OCI-LY3 (cell line): ENCODE measurements at regions not wholly inside any gene's neighbourhood (a gene's known extent, or its start where the extent isn't known, plus 50 kb on each side); places are given as distances from the start of the nearest gene placed in this dataset.
A peak's percentile ranks its signal among the peaks of the same experiment; 100 is the strongest.

Source experiments
- H2AFZ ChIP-seq: fragments of 200-600, 300-600 bp; shearing (Covaris generic); 2 replicates; pipeline ENCODE4 v1.6.0; 2014; ENCODE audit warnings: antibody characterized with exemption, low read depth, low read length
- H3K27ac ChIP-seq: fragments of 200-600, 300-600 bp; sonication (generic); 2 replicates; pipeline ENCODE4 v1.5.1; 2014; ENCODE audit warnings: mild to moderate bottlenecking, low read length, moderate library complexity, mixed read lengths
- H3K27me3 ChIP-seq: fragments of 200-600, 300-600 bp; sonication (generic); 2 replicates; pipeline ENCODE4 v1.6.1; 2014; ENCODE audit warnings: low read depth, low read length, mixed read lengths
- H3K36me3 ChIP-seq: fragments of 200-600, 300-600 bp; sonication (generic); replicated peaks from 2 replicates; pipeline ENCODE3; 2014; ENCODE audit warnings: low read depth, low read length, mixed read lengths
- H3K4me1 ChIP-seq: fragments of 300-600, 200-600 bp; sonication (generic); 2 replicates; pipeline ENCODE4 v1.6.1; 2014; ENCODE audit warnings: low read length, mixed read lengths
- H3K4me2 ChIP-seq: fragments of 200-600, 300-600 bp; sonication (generic); 2 replicates; pipeline ENCODE4 v1.6.1; 2014; ENCODE audit warnings: low read length, mixed read lengths
- H3K4me3 ChIP-seq: fragments of 300-600, 200-600 bp; sonication (generic); 2 replicates; pipeline ENCODE4 v1.5.1; 2014; ENCODE audit warnings: antibody characterized with exemption, mild to moderate bottlenecking, low read length, moderate library complexity
- H3K79me2 ChIP-seq: fragments of 300-600, 200-600 bp; shearing (Covaris generic); 2 replicates; pipeline ENCODE4 v1.6.1; 2014; ENCODE audit warnings: mild to moderate bottlenecking, low read length, mixed read lengths
- H3K9ac ChIP-seq: fragments of 300-600, 200-600 bp; shearing (Covaris generic); 2 replicates; pipeline ENCODE4 v1.6.0; 2014; ENCODE audit warnings: mild to moderate bottlenecking, low read length, moderate library complexity
- H3K9me3 ChIP-seq: fragments of 200-600, 300-600 bp; shearing (Covaris generic); 2 replicates; pipeline ENCODE4 v1.6.1; 2014; ENCODE audit warnings: low read length, mixed read lengths; ENCODE audit not compliant: insufficient read depth
- H4K20me1 ChIP-seq: fragments of 200-600, 300-600 bp; sonication (generic); 2 replicates; pipeline ENCODE4 v1.6.1; 2016; ENCODE audit warnings: low read length, mixed read lengths; ENCODE audit not compliant: insufficient read depth
- EZH2phosphoT487 ChIP-seq: fragments of 200-600 bp; shearing (Covaris generic); IDR thresholded peaks from 2 replicates; pipeline ENCODE4 v1.6.1; 2018; ENCODE audit warnings: antibody characterized with exemption, mixed run types, low read depth
- TF ChIP-seq, protein P1 (sequence below): fragments of 200-600, 300-600 bp; sonication (generic); IDR thresholded peaks from 2 replicates; pipeline ENCODE4 v1.5.1; 2014; ENCODE audit warnings: antibody characterized with exemption, low read length, low read depth

DNA sequence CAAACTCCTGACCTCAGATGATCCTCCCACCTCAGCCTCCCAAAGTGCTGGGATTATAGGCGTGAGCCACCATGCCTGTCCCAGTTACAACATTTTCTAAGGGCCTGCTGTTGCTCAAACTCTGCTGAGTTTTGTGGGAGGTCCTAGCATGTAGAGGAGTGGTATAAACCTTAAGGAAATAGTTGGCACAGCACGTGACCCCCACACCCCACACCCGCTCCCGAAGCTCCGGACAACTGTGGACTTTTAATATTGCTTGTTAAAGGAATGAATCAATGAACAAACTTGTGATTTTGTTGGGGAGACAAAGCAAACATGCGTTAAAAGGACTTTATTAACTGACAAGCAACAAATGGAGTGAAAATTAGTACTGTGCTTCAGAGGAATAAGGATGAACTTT is 137.8 kb upstream of the GATA6 start:
- Histone ChIP-seq H2AFZ (no peak overlapping the region), H4K20me1 (no peaks in the 10 kb centered on the region), H3K9ac (peak overlapping the region; percentile 36), H3K27ac (peak overlapping the region; percentile 51), H3K27me3 (no peaks in the 10 kb centered on the region), H3K4me1 (peaks cover 20% of the 10 kb centered on the region), H3K4me3 (peak overlapping the region; percentile 46), H3K79me2 (no peaks in the 10 kb centered on the region), H3K9me3 (no peaks in the 10 kb centered on the region), H3K4me2 (peak overlapping the region; percentile 63), H3K36me3 (no peaks in the 10 kb centered on the region)
- no peak for TF ChIP-seq EZH2phosphoT487
- TF ChIP-seq, protein P1, sequence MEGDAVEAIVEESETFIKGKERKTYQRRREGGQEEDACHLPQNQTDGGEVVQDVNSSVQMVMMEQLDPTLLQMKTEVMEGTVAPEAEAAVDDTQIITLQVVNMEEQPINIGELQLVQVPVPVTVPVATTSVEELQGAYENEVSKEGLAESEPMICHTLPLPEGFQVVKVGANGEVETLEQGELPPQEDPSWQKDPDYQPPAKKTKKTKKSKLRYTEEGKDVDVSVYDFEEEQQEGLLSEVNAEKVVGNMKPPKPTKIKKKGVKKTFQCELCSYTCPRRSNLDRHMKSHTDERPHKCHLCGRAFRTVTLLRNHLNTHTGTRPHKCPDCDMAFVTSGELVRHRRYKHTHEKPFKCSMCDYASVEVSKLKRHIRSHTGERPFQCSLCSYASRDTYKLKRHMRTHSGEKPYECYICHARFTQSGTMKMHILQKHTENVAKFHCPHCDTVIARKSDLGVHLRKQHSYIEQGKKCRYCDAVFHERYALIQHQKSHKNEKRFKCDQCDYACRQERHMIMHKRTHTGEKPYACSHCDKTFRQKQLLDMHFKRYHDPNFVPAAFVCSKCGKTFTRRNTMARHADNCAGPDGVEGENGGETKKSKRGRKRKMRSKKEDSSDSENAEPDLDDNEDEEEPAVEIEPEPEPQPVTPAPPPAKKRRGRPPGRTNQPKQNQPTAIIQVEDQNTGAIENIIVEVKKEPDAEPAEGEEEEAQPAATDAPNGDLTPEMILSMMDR = no peak

DNA sequence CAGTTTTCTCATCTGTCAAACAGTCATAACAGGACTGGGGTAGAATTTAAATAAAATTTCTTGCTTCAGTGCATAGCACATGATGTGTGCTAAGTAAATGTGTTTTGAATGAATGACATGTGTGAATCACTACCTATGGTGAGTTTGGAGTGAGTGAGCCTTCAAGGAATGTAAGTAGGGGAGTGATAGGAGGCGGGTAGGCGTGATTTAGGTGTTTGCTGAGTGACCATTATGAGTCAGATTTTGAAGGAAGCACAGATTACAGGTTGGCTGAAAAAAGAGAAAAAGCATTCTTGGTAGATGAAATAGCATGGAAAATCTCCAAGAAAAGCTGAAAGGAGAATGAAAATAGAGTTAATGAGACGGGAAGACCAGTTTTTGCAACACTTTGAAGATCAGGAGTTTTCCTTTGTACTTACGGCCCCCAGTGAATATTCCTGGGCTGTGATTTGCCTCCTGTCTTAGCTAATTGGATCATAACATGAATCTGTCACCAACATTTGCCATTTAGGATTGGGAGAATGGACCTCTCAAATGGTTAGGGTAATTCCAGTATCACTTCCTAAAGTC is 136.9 kb upstream of the GATA6 start:
- H3K36me3 ChIP-seq = no peaks in the 10 kb centered on the region
- peaks cover 23% of the 10 kb centered on the region for H3K4me1 ChIP-seq
- H3K79me2 ChIP-seq = no peaks in the 10 kb centered on the region
- H4K20me1 ChIP-seq = no peaks in the 10 kb centered on the region
- TF ChIP-seq, protein P1 = no peak
- no peak for TF ChIP-seq EZH2phosphoT487
- no peak overlapping the region for H3K9ac ChIP-seq
- no peak overlapping the region for H2AFZ ChIP-seq
- no peaks in the 10 kb centered on the region for H3K27me3 ChIP-seq
- peak overlapping the region; percentile 51 for H3K27ac ChIP-seq
- H3K4me2 ChIP-seq = peak overlapping the region; percentile 63
- no peaks in the 10 kb centered on the region for H3K9me3 ChIP-seq
- H3K4me3 ChIP-seq = peak overlapping the region; percentile 46

DNA sequence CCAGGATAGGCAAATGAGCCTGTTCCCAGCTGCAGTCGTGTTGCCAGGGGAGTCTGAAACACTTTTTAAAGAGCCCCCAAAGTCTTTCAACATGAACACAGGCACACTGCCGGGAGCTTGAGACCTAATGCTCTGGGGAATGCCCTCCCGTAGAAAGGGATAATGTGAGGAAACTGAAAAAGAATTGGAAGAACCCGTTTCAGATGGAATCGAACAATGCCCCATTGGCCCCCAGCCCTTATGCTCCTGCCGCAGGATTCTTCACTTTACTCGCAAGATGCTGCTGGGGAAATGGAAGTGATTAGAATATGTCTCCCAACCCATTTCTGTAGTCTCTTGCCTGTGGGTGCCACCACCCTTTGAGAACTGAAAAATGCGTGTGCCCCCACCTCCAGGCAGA is 136.3 kb upstream of the GATA6 start:
- H3K79me2 ChIP-seq = no peaks in the 10 kb centered on the region
- no peak overlapping the region for H2AFZ ChIP-seq
- TF ChIP-seq, protein P1 = no peak
- TF ChIP-seq EZH2phosphoT487 = no peak
- no peak overlapping the region for H3K27ac ChIP-seq
- H3K9ac ChIP-seq = no peak overlapping the region
- H3K4me2 ChIP-seq = peak overlapping the region; percentile 63
- no peaks in the 10 kb centered on the region for H3K36me3 ChIP-seq
- H3K9me3 ChIP-seq = no peaks in the 10 kb centered on the region
- H3K4me1 ChIP-seq = peaks cover 25% of the 10 kb centered on the region
- peak overlapping the region; percentile 46; the same call in 1 of the 2 replicates for H3K4me3 ChIP-seq
- H4K20me1 ChIP-seq = no peaks in the 10 kb centered on the region
- no peaks in the 10 kb centered on the region for H3K27me3 ChIP-seq

DNA sequence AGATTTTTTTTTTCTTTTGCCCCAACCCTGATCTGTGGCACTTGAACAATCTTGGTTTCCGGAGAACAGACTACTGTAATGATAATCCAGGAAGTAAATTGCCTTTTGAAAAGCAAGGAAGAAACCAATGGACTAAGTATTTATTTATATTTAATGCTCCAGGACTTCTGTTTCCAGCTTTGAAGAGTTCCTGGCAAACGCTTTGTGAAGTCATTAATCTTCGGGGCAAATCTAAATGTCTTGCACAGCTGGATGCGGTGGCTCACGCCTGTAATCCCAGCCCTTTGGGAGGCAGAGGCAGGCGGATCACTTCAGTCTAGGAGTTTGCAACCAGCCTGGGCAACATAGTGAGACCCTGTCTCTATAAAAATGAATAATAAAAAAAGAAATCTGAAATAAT is 135.1 kb upstream of the GATA6 start:
- no peaks in the 10 kb centered on the region for H3K27me3 ChIP-seq
- no peaks in the 10 kb centered on the region for H3K36me3 ChIP-seq
- no peak overlapping the region for H3K4me2 ChIP-seq
- TF ChIP-seq, protein P1 = no peak
- TF ChIP-seq EZH2phosphoT487 = no peak
- no peaks in the 10 kb centered on the region for H4K20me1 ChIP-seq
- H3K4me3 ChIP-seq = no peak overlapping the region
- H3K9ac ChIP-seq = no peak overlapping the region
- H3K27ac ChIP-seq = no peak overlapping the region
- H3K9me3 ChIP-seq = no peaks in the 10 kb centered on the region
- no peaks in the 10 kb centered on the region for H3K79me2 ChIP-seq
- peaks cover 25% of the 10 kb centered on the region for H3K4me1 ChIP-seq
- H2AFZ ChIP-seq = no peak overlapping the region
